ENCODE measurements at regions not wholly inside any gene's neighbourhood (a gene's known extent, or its start where the extent isn't known, plus 50 kb on each side); places are given as distances from the start of the nearest gene placed in this dataset.

DNA sequence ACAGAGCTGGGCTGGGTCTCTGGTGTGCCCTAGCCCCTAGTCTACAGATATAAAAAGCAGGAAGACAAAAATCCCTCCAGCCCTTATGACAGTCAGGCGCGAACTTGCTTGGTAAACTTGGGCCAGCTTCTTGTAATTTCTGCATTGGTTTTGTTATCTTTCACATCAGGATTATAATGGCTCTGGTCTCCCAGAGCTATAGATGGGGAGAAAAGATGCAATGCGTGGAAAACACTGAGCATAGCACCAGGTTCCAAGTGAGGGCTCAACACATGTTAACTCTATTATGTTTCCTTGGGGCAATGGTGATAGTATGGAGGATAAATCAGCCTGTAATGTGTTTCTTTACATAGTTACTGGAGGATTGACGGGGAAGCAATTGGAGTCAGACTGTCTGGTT lies 246.8 kb upstream of the KCNG1 start:
- DNase-seq (ENCODE audit: low read depth), result no peak

GRCh38 chr20:51267679-51268078 lies 244.8 kb upstream of the KCNG1 start:
- no peak for DNase-seq (ENCODE audit: low read depth)

- DNase-seq (ENCODE audit: low read depth), result no peak
Observed at GRCh38 chr20:51266353-51266752, 243.4 kb upstream of the KCNG1 start.

GRCh38 chr20:51265361-51265760 lies 242.5 kb upstream of the KCNG1 start:
- no peak for DNase-seq (ENCODE audit: low read depth)

DNA sequence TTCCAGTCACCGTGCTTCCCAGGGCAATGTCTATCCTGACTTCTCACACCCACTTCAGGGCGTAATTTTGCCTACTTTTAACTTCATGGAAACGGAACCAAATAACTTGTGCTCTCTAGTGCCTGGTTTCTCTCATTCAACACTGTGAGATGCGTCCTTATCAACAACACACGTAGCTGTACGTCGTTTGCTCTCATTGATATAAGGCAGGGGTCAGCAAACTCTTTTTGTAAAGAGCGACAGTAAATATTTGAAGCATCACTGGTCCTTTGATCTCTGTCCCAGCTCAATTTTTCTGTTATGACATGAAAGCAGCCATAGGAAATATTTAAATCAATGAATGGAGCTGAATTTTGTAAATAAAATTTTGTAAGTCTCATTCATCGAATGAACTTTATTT lies 239.3 kb upstream of the KCNG1 start:
- DNase-seq (ENCODE audit: low read depth), result no peak

DNA sequence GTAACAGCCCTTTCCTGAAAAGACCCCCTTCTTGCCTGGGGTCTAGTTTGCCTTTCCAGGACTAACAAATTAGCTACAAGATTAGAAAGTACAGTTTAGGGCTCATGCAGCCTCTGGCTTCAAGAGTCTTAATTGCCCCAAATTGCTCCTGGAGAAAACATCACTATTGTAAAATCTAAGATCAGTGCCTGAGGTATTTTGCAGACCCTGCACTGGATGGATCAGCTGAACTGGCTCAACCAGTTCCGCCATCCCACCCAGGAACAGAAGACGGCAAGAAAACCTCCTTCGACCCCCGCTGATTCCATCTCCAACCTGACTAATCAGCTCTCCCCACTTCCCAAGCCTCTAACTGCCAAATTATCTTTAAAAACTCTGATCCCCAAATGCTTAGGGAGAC lies 236.5 kb upstream of the KCNG1 start:
- DNase-seq (ENCODE audit: low read depth), result no peak

DNA sequence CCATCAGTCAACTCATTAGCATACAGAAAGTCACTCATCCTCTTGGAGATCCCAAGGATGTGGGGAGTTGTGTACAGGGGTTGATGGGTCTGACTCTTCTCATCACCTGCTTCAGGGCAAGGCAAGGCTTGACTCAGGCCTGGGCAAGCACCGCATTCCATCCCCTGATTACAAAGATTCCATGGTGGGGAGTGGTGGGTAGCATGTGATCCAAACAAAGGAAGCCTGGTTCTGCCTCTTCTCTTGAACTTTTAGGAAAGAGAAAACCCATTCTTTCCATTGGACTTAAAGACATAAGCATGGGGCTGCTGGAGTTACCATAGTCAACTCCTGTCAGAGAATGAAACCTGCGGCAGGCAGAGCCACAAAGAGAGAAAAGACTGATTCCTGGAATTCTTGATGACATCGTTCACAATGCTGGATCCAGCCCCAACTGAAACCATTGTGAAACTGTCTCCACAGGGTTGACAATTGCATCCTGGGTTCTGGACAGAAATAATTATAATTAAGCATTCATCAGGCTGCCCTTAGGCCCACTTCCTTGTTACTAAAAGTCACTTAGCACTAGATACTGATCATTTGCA lies 235.8 kb upstream of the KCNG1 start:
- DNase-seq (ENCODE audit: low read depth), result peak; percentile 48

- DNase-seq (ENCODE audit: low read depth), result no peak
Observed at GRCh38 chr20:51255417-51255816, 232.5 kb upstream of the KCNG1 start.

DNA sequence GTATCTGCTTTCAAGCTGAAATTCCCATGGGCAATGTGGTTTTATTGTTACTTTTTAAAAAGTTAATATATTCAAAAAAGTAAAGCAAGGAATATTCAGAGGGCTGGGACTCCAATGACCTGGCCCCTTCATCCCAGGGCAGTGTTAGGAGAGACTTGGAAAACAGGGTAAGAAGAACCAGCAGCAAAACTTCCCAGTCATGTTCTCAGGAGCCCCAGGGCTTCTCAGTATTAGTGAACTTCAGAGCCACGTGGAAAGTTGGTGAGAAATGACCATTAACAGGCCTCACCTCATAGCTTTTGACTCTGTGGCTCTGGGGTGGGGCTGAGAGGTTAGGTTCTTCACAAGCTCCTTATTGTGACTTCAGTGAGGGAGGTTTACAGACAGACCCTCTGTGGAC lies 230.4 kb upstream of the KCNG1 start:
- DNase-seq (ENCODE audit: low read depth), result no peak

- no peak for DNase-seq (ENCODE audit: low read depth)
Observed at GRCh38 chr20:51249781-51250180, 226.9 kb upstream of the KCNG1 start.

DNA sequence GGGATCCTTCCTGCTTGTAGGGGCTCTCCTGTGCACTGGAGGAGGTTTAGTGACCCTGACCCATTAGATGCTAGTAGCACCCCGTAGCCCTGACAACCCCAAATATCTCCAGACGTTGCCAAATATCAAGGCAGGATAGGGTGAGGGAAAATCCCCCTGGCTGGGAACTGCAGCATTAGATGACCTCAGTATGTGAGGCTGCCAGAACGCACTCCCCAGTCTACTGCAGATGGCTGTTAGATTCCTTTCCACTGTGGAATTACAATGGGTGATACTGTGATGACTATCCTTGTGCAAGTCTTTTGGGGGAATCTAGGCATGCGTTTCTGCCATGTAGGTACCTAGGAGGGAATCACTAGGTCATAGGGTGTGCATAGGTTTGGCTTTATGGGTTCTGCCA lies 226.3 kb upstream of the KCNG1 start:
- no peak for DNase-seq (ENCODE audit: low read depth)

DNA sequence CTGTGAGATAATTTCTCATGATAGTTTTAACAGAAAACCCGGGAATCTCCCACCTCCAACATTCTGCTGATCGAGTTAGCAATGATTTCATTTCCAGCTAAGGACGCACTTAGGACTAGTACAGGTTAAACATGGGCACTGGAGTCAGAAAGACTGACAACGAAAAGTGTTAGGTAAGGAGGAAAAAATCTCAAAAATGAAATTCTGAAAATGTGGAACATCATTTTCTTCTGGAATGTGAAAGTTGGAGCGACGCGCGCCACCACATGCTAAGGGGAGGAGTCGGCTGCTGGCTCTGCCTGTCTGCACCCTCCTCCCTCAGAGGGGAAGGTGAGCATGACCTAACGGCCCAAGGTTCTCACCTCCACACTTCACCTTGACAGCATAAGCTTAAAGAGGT lies 221.6 kb upstream of the KCNG1 start:
- DNase-seq (ENCODE audit: low read depth), result no peak

DNA sequence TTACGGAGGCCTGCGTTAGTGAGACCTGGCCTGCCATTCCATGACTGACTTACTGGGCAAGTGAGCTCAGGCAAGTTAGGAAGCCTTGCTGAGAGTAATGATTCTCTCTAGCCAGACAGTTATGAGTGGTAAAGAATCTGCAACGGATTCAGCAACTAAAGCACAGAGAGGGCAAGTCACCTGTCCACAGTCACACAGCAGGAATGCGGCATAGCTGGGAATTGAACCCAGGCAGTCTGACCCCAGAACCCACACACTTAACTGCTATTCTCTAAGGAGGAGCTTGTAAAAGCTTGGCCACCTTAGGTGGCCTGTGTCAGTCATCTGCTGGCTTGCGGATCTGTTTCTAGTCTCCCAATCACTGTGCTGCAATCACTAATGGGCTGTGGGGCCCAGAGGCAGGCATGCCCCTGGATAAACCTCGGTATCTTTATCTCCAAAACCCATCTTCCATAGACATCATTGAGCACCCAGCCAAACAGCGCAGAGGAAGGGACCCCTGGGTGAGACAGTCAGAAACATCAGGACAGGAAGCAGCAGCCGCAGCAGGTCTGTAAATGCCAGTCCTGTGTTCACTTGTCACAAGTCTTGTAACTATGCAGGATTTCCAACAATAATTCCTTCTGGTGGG lies 215.9 kb upstream of the KCNG1 start:
- no peak for DNase-seq (ENCODE audit: low read depth)

GRCh38 chr20:51237791-51238190 lies 214.9 kb upstream of the KCNG1 start:
- no peak for DNase-seq (ENCODE audit: low read depth)

DNA sequence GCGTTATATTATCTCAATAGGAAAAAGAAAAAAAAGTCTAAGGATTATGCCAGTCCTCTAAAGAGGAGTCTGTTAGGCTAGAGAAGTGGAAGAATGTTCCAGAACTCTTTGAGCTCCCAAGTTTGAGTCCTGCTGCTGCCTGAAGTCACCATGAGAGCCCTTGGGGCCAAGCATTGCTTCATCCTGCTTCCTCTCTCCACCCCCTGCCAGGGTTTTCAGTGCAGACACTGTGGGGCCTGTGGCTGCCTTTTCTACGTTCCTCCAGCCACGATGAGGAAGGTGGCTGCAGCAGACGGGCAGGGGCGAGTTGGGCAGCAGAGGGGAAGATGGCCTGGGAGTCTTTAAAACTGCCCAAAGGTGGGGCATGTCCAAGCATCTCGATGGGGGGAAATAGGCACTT lies 214.4 kb upstream of the KCNG1 start:
- no peak for DNase-seq (ENCODE audit: low read depth)

DNA sequence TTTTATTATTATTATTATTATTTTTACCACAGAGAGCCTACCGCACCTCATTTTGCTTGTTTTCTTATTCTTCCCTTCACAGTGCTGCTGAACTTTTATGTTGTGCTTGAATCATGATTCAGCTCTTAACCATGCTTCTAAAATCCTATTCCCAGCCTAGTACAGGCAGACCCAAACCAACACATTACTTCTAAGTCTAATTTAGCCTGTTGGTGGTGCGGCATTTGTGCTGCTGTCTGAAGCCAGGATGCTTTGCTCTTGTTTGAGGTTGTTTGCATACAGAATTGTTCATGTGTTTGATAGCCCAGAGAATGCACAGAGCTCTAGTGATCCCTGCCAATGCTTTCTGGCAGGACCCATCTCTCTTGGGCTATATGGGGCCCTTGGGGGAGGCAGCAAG lies 213.5 kb upstream of the KCNG1 start:
- no peak for DNase-seq (ENCODE audit: low read depth)

GRCh38 chr20:51233345-51233744 lies 210.4 kb upstream of the KCNG1 start:
- no peak for DNase-seq (ENCODE audit: low read depth)

DNA sequence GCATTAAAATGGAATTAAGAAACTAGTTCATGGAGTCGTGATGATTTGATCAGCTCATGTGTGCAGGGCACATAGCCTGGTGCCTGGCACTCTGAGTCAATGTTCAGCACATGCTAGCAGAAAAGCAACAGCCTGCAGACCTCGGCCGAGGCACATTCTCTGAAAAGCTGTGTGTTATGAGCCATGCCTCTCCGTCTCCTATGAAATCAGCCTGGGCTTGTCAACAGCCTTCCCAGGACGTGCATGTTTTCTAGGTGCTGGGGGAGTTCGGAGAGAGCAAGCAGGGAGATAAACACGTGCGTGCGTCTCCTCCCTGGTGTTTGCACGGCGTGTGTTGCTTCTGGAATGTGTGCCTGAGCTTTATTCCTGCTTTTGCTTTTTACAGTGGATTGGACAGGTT lies 207.8 kb upstream of the KCNG1 start:
- DNase-seq (ENCODE audit: low read depth), result no peak

GRCh38 chr20:51228763-51229162 lies 205.9 kb upstream of the KCNG1 start:
- no peak for DNase-seq (ENCODE audit: low read depth)

DNA sequence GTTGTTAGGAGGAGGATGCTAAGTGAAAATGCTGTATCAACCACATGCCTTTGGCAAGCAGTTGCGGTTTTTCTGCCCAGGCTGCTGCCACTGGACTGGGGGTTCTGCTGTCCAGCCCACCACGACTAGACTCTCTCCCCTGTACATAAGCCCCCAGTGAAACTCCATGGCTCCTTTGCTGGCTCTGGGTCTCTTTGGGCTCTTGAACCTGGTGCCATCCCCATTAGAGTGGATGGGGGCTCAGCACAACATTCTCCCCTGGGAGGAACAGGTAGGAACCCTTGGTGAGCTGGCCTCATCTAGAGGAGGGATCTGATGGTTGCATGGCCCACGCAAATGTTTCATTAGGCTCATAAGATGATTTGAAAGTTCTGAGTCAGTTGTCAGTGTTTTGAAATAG lies 204.8 kb upstream of the KCNG1 start:
- DNase-seq (ENCODE audit: low read depth), result no peak

DNA sequence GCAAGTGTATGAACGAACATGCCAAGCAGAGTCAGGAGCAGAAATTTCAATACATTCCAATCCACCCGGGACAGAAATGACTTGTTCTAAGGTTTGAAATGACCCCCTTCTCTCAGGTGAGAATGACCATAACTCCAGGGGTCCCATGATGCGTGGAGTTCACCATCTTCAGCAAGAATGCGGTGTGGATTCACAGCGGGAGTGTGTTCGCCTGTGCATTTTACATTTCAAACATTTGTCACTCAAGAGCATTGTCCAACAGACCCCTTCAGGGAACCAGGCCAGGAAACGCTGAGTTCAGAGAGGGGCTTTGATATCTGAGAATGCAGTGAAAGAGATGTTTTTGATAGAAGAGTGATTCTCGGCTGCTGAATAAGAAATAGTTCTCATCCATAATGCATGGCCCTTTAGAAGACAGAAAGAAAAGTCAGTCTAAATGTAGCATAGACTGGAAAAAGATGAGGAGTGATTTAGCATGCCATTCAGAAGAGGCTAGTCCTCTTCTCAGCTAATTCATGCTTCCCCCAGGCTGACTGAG lies 200.3 kb upstream of the KCNG1 start:
- no peak for DNase-seq (ENCODE audit: low read depth)

DNA sequence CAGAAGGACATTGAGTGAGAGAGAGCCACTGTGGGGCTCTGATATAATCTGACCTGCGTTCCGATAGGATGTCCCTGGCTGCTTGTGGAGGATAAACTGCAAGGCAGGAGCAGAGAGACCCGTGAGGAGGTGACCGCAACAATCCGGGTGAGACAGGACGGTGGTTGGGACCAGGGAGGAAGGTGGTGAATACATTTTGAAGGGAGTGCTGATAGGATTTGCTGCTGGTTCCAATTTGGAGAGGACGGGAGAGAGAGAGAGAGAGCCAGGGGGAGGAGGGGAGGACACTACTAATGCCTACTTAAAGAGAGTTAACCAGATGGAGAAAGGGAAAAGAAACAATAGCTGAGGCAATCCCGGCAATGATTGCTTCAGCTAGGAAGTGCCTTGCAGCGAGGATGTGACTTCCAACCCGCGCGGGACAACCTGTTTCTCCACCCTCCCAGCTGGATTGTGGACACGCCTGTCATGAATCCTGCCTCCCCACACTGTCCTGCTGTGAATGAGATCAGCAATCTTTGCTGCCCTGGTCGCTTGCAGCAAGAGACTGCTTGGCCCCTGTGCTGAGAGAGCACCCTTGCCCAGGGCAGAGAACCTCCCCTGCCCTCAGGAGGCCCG lies 199.0 kb upstream of the KCNG1 start:
- DNase-seq (ENCODE audit: low read depth), result peak; percentile 5

GRCh38 chr20:51221103-51221502 lies 198.2 kb upstream of the KCNG1 start:
- DNase-seq (ENCODE audit: low read depth), result no peak
